GM19238 (cell line): ENCODE measurements at regions not wholly inside any gene's neighbourhood (a gene's known extent, or its start where the extent isn't known, plus 50 kb on each side); places are given as distances from the start of the nearest gene placed in this dataset.

Experiments used
- DNase-seq: peaks from one replicate; pipeline ENCODE4 v3.0.0; 2011; ENCODE audit warnings: low spot score; ENCODE audit not compliant: insufficient read length

DNA sequence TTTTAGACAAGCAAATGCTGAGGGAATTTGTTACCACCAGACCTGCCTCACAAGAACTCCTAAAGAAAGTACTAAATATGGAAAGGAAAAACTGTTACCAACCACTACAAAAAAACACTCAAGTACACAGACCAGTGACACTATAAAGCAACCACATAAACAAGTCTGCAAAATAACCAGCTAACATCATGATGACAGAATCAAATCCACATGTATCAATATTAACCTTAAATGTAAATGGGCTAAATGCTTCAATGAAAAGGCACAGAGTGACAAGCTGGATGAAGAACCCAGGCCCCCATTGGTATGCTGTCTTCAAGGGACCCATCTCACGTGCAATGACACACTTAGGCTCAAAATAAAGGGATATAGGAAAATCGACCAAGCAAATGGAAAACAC lies 529.9 kb upstream of the CAMK1G start:
- no peak for DNase-seq

GRCh38 chr1:209057083-209057482 lies 526.4 kb upstream of the CAMK1G start:
- DNase-seq = no peak

DNA sequence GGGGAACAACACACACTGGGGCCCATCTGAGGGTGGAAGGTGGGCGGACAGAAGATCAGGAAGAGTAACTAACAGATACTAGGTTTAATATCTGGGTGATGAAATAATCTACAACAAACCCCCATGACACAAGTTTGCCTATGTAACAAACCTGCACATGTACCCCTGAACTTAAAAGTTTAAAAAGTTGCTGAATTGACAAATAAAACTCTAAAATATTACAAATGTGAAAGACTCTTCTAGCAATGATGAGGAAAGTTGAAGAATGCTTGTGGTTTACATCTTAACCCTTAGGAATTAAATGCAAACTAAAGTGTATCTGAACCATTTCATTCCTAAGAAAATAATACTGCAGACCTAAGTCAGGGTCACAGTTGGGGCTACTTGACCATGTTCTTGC lies 525.6 kb upstream of the CAMK1G start:
- DNase-seq = no peak

GRCh38 chr1:209059376-209059775 lies 524.1 kb upstream of the CAMK1G start:
- DNase-seq = no peak

GRCh38 chr1:209059981-209060380 lies 523.5 kb upstream of the CAMK1G start:
- no peak for DNase-seq

- DNase-seq = no peak
These were observed 521.4 kb upstream of the CAMK1G start for GRCh38 chr1:209062081-209062620.

DNA sequence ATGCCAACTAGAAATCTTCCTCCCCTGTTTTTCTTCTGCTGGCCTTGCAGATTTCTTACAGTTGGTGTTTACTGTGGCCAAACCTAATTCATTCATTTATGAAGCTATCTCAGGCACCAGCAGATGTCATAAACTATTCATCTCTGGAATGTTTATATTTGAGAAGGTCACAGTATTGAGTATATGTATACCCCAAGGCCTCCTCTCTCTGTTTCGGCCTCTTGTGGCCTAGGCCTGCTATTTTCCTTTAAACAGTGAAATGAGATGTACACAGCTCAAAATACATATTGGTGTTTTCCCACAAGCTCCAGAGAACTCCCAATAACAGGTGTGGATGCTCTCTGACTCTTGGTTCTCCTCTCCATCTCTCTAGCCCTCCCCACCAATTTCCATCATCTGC lies 520.7 kb upstream of the CAMK1G start:
- DNase-seq = no peak

DNA sequence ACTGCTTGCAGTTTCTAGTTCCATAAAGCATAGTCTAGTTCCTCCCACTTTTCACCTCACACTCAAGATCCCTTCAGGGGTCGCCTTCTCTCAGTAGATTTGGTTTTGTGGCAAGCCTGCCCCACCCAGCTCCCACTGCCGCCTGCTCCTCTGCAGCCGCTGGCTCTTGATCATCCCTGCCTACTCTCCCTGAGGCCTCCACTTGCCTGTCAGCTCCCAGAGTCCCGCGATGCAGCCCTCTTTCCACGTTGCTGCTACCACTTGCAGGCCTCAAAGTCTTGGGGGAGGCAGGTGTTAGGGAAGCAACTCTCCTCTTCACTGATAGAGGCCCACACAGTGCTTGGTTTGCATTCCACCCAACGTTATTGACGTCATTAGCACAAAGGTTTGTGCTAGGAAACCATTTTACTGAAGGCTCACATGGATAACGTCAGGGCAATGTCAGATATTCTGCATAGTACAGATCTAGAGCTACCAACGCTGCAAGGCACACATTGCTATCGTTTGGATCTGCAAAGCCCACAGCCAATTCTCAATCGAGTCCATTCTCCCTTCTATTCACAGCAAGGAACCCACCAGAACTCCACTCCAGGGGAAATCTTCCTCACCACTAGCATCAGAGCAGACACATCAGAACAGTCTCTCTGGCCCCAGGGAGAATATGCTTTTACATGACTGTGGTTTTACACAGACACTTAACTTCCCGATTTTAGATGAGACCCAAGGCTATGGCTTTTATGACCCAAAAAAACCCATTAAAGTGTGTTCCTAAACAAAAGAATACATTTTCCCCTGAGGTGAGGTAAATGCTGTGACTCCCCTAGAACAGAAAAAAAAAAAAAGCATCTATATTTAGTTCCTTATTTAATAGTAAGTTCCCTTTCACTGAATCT lies 519.5 kb upstream of the CAMK1G start:
- no peak for DNase-seq

DNA sequence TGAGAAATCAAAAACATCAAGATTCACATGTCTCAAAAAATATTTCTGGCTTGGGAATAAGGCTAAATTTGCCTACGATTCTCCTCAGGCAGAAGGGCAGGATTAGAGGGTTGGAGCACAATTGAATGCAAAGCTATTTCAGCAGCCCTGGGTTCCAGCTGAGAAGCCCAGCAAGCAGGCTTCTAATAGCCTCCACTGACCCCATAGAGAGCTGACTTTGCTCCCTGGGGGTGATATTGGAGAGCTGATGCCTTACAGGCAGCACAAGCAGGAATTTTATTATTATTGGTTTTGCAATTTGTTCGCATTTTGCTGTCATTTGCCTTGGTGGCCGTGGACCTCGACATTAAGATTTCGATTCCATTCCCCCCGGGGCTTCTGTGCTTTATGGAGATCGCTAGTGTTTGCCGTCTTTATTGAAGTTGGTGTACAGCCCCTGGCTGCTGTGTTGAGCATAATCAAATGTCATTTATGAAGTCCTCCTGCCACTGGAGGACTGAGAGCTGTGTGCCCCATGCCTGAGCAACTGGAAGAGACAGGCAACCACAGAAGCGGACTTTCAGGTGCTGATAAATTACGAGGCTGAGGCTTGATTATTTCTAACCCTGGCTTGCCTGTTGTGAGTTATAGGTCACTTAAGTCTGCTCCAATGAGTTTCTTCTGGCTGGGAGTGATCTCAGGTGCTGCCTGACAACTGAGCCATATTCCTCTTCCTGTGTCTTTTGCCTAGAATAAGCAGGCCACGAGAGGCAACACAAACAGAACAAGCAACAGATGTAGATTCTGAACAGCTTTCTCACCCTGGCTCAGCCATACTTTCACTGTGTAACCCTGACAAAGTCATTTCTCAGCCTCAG lies 518.4 kb upstream of the CAMK1G start:
- no peak for DNase-seq

DNA sequence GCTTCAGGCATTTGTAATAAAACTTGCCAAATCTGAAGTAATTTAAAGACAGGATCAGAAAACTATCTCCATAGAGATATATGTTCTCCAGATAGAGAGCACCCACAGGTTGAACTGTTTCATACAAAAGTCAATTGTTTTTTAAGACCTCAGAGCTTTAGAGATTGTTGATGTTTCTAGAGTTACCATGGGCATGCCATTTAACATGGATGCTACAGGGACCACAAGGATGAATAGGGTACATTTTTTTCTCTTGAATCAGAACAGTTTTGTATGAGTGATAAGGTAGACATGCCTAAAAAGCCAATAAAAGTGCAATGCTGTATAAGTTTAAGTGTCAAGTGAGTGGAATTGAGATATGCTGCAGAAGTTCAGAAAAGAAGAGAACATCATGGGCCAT lies 511.0 kb upstream of the CAMK1G start:
- no peak for DNase-seq

DNA sequence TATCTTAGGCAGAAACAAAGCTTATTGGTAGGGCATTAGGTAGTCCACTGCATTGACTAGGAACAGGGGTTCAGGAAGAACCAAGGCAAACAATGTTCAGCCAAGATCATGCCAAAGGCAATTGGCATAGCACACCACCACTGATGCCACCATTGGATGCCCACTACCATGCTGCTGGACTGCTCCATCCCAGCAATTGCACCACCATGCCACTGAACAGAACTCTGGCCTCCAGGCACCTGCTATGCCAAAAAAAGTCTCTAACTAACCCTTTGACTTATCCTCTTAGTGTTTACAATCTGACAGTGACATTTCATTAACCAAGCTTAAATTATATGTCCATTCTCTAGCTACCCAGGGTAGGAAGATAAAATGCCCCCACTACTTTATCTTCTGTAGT lies 509.6 kb upstream of the CAMK1G start:
- no peak for DNase-seq

DNA sequence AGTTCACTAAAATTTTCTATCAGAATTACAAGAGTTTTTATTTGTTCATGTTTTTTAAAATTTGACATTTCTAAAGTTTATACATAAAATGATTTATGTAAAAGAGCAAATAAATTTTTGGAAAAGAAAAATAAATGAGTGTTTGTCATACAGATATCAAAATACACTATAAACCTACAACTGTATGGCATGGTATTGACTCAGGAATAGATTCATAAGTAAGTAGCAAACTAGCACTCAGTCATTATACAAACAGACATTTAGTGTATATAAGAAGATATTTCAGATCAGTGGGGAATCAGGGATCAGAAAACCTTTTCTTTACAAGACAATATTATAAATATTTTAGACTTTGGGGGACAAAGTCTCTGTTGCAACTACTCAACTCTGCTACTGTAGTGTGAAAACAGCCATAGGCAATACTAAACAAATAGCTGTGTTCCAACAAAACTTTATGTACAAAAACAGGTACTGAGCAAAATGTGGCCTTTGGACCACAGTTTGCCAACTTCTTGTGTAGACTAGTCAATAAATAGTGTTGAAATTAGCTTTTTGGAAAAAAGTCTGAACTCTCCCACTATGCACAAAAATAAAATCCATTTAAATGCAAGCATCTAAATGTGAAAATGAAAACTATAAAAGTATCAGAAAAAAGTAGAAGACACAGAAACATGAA lies 508.8 kb upstream of the CAMK1G start:
- DNase-seq = no peak

DNA sequence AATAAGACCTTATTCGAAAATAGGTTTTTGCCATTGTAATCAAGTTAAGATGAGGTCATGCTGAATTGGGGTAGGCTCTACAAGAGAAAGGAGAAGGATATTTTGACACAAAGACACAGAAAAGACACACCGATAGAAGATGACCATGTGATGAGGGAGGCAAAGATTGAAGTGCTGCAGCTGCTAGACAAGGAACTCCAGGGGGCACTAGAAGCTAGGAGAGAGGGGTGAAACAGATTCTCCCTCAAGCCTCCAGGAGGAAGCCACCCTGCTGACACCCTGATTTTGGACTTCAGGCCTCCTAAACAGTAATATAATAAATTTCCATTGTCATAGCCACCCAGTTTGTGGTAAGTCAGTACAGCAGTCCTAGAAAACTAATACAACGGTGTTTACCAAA lies 506.8 kb upstream of the CAMK1G start:
- DNase-seq = no peak

GRCh38 chr1:209080170-209080781 lies 503.2 kb upstream of the CAMK1G start:
- no peak for DNase-seq

- no peak for DNase-seq
These were observed 496.9 kb upstream of the CAMK1G start for GRCh38 chr1:209086486-209087192.

DNA sequence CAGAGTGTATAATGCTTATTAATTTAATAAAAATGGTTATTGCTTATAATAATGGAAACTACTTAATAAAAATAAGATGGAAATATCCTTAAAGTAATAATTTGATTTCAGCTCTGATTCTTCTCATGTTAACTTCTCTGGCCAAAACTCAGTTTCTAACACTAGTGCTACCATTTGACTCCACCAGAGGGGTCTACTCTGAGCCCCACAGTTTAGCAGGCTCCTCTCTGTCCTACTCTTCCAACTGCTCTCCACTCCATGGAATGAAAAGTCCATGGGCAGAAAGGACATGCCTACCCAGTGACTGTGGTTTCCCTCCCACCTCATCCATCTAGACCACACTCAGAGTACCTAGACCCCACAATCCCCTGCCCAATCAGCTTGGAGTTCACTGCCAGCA lies 489.1 kb upstream of the CAMK1G start:
- DNase-seq = no peak

DNA sequence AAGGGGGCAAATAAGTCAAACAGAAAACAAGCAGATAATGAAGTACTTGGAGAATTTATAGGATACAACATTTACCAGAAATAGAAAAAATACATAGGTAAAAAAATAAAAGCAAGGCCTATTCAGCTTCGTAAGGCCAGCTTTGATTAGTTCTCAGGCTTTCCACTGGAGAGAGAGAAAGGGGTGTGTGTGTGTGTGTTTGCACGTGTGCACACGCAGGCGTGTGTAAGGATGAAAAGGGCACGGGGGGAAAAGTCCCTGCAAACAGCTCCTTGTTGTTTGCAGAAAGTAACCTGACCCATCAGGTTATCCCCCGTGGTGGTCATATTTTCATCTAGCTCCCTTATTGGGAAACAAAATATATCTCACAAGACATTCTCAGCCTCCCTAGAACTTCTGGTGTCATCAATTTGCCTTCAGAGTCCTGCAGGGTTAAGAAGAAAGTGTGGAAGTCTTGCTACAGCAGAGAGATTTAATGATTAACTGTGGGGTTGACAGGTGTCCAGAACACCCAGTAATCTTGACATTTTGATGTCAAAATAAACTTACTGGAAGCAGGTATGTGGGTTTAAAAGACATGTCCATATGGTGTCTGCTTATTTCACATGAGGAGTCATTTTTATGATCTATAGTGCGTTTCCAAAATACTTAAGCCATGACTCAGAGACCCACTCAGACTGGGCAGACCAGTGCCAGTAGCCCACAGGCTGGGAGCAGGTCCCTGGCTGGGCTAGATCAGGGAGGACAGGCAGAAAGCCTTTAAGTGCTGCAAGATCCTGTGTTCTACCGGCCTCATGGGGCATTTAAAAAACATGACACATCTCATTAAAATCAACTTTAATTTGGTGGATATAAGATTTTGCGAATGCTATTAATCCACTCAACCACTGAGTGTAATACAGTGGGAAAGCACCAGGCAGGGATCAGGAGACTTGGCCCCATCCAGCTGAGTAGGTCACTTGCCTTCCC lies 487.6 kb upstream of the CAMK1G start:
- DNase-seq = no peak

GRCh38 chr1:209100460-209100859 lies 483.1 kb upstream of the CAMK1G start:
- no peak for DNase-seq

- DNase-seq = no peak
These were observed 482.4 kb upstream of the CAMK1G start for GRCh38 chr1:209101106-209101505.
